ENCODE measurements at regions not wholly inside any gene's neighbourhood (a gene's known extent, or its start where the extent isn't known, plus 50 kb on each side); places are given as distances from the start of the nearest gene placed in this dataset.

GRCh38 chr12:123046431-123046830 is 66.0 kb downstream of the ARL6IP4 start:
- Histone ChIP-seq H3K4me3 (no peak overlapping the region), H3K36me3 (no peaks in the 10 kb centered on the region), H3K27ac (no peak overlapping the region), H3K27me3 (no peaks in the 10 kb centered on the region), H3K4me1 (peaks cover 29 to 88% (median 66%) of the 10 kb centered on the region in 9 donors), H3K9me3 (no peaks in the 10 kb centered on the region)
- DNase-seq (no peak), ATAC-seq (no peak)
- no peak for TF ChIP-seq CTCF (IDR thresholded peaks at IDR 0.05)
- WGBS, 2 donors = 82 to 89% methylated on average over 3 of the region's 3 CpGs
- intact Hi-C loops (cut with DNase I) = loop anchor here in 3 of 10 donors (10.0 kb wide), 2 partner anchors 48 to 188 kb away; partner anchors contain the start of genes MPHOSPH9 (in 2 of the 3) and MTRFR (in 2 of the 3)

GRCh38 chr12:123045678-123046077 is 65.2 kb downstream of the ARL6IP4 start:
- peaks cover 25 to 81% (median 59%) of the 10 kb centered on the region in 9 donors for H3K4me1 ChIP-seq
- ATAC-seq (no peak), DNase-seq (no peak)
- no peaks in the 10 kb centered on the region for H3K27me3 ChIP-seq
- 91 to 92% methylated on average over 7 of the region's 7 CpGs for WGBS, 2 donors
- no peak overlapping the region for H3K27ac ChIP-seq
- H3K36me3 ChIP-seq = no peaks in the 10 kb centered on the region
- H3K9me3 ChIP-seq = no peaks in the 10 kb centered on the region
- intact Hi-C loops (cut with DNase I) = loop anchor here in 3 of 10 donors (10.0 kb wide), 2 partner anchors 49 to 189 kb away; partner anchors contain the start of genes MPHOSPH9 (in 2 of the 3) and MTRFR (in 2 of the 3)
- TF ChIP-seq CTCF (IDR thresholded peaks at IDR 0.05) = no peak
- no peak overlapping the region for H3K4me3 ChIP-seq

- ATAC-seq (no peak), DNase-seq (no peak)
- WGBS, 2 donors = 33 to 57% methylated on average over 1 of the region's 1 CpG
- peaks cover 18 to 69% (median 46%) of the 10 kb centered on the region in 9 donors for H3K4me1 ChIP-seq
- no peak for TF ChIP-seq CTCF (IDR thresholded peaks at IDR 0.05)
- intact Hi-C loops (cut with DNase I) = loop anchor here in 9 of 10 donors (5.0 to 10.0 kb wide), 5 partner anchors 50 to 193 kb away; partner anchors contain the start of genes MPHOSPH9 (in 4 of the 9), MTRFR (in 4 of the 9) and PITPNM2 (in 3 of the 9)
- H3K36me3 ChIP-seq = no peaks in the 10 kb centered on the region
- no peaks in the 10 kb centered on the region for H3K9me3 ChIP-seq
- peak overlapping the region in 4 of 10 donors; percentile 28 to 50 (median 40) for H3K27ac ChIP-seq
- no peaks in the 10 kb centered on the region for H3K27me3 ChIP-seq
- H3K4me3 ChIP-seq = no peak overlapping the region
Observed at GRCh38 chr12:123044351-123044750, 63.9 kb downstream of the ARL6IP4 start.

DNA sequence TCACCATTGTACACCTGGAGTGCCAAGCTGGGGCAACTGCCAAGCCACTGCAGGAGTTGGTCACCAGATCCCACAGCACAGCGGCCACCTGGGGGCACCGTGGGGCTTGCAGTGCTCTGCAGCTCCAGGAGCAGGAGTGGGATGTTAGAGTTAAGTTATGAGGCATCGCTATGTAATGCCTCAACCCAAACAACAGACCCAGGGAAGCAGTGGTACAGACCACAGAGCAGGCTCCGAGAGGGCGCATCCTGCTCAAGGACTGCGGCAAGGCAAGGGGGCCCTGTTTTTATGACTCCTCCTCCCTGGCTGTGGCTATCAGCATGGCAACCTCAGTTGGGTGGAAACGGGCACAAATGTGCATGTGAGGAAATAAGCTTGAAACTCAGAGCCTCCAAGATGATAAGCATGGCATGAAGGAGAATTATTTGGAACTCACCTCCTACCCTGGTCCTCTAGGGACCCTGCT is 63.1 kb downstream of the ARL6IP4 start:
- Histone ChIP-seq H3K9me3 (no peaks in the 10 kb centered on the region), H3K4me1 (peaks cover 14 to 61% (median 42%) of the 10 kb centered on the region in 9 donors), H3K36me3 (no peaks in the 10 kb centered on the region), H3K27ac (peak overlapping the region in 7 of 10 donors; percentile 4 to 51 (median 39)), H3K27me3 (no peaks in the 10 kb centered on the region), H3K4me3 (no peak overlapping the region)
- WGBS, 2 donors = 25 to 37% methylated on average over 7 of the region's 7 CpGs
- ATAC-seq (peak; percentile 84 to 96 (median 91)), DNase-seq (peak; percentile 82 to 85)
- intact Hi-C loops (cut with DNase I) = loop anchor here (1.0 to 10.0 kb wide), 10 partner anchors 51 to 194 kb away; partner anchors contain the start of genes PITPNM2 (in 8 of the 10), MPHOSPH9 (in 4 of the 10) and MTRFR (in 4 of the 10)
- TF ChIP-seq CTCF (IDR thresholded peaks at IDR 0.05) = peak; percentile 52 to 88 (median 72)

Measured in heart right ventricle (tissue), 16 donors.